Keratinocyte (primary cell): ENCODE measurements at regions not wholly inside any gene's neighbourhood (a gene's known extent, or its start where the extent isn't known, plus 50 kb on each side); places are given as distances from the start of the nearest gene placed in this dataset.

Source experiments
- DNase-seq: peaks from one replicate; pipeline ENCODE4 v3.0.0-alpha.2; 2011; ENCODE audit warnings: low read depth, missing footprints, low spot score
- FAIRE-seq: peaks from 2 replicates; lab custom pipeline; 2011; peaks lifted over from hg19 to GRCh38; lab: Jason Lieb, UNC
- H2AFZ ChIP-seq: 2 replicates; pipeline ENCODE4 v1.6.0; 2012; ENCODE audit warnings: low read length, control low read depth, inconsistent platforms; ENCODE audit not compliant: control insufficient read depth
- H3K27ac ChIP-seq: 2 replicates; pipeline ENCODE4 v1.5.1; 2011; ENCODE audit warnings: low read length; ENCODE audit not compliant: control insufficient read depth, insufficient read depth
- H3K27me3 ChIP-seq: 3 replicates; pipeline ENCODE4 v1.6.0; 2011; ENCODE audit warnings: low read length; ENCODE audit not compliant: control insufficient read depth, insufficient read depth; ENCODE audit errors: extremely low read depth
- H3K36me3 ChIP-seq, 2 experiments: 2 replicates in 1 of 2; 3 replicates in 1 of 2; pipeline ENCODE4 v1.5.1; 2011; ENCODE audit warnings: low read length in 2 of 2, mild to moderate bottlenecking in 1 of 2; ENCODE audit not compliant: control insufficient read depth in 2 of 2, insufficient read depth in 2 of 2; ENCODE audit errors: extremely low read depth in 1 of 2
- H3K4me1 ChIP-seq: 3 replicates; pipeline ENCODE4 v1.5.1; 2011; ENCODE audit warnings: low read length; ENCODE audit not compliant: control insufficient read depth, insufficient read depth; ENCODE audit errors: extremely low read depth
- H3K4me2 ChIP-seq: 3 replicates; pipeline ENCODE4 v1.6.0; 2011; ENCODE audit warnings: low read depth, low read length; ENCODE audit not compliant: control insufficient read depth, insufficient read depth; ENCODE audit errors: extremely low read depth
- H3K4me3 ChIP-seq, 3 experiments: fragments of 200-600 bp in 1 of 3; sonication (generic) in 1 of 3; 2 replicates in 2 of 3; 3 replicates in 1 of 3; pipeline ENCODE4 v1.5.1; 2011 to 2016; ENCODE audit warnings: low read length in 3 of 3, mild to moderate bottlenecking in 3 of 3, control low read depth in 2 of 3, inconsistent platforms in 1 of 3, low read depth in 1 of 3, mixed read lengths in 1 of 3, mixed run types in 1 of 3, moderate library complexity in 1 of 3; ENCODE audit not compliant: control insufficient read depth in 2 of 3, insufficient read depth in 2 of 3; ENCODE audit errors: extremely low read depth in 1 of 3
- H3K79me2 ChIP-seq: 2 replicates; pipeline ENCODE4 v1.6.0; 2012; ENCODE audit warnings: low read length; ENCODE audit not compliant: control insufficient read depth, insufficient read depth
- H3K9ac ChIP-seq: 3 replicates; pipeline ENCODE4 v1.6.0; 2011; ENCODE audit warnings: low read length; ENCODE audit not compliant: control insufficient read depth, insufficient read depth; ENCODE audit errors: extremely low read depth
- H3K9me1 ChIP-seq: 3 replicates; pipeline ENCODE4 v1.6.0; 2011; ENCODE audit warnings: low read length; ENCODE audit not compliant: control insufficient read depth, insufficient read depth; ENCODE audit errors: extremely low read depth
- H3K9me3 ChIP-seq: 2 replicates; pipeline ENCODE4 v1.5.1; 2012; ENCODE audit warnings: low read depth, low read length; ENCODE audit not compliant: control insufficient read depth
- H4K20me1 ChIP-seq: 3 replicates; pipeline ENCODE4 v1.6.0; 2011; ENCODE audit warnings: low read length; ENCODE audit not compliant: control insufficient read depth, insufficient read depth; ENCODE audit errors: extremely low read depth
- EZH2 ChIP-seq: IDR thresholded peaks from one replicate; pipeline ENCODE4 v1.6.1; 2012; ENCODE audit warnings: inconsistent platforms, mild to moderate bottlenecking, low read length, moderate library complexity
- dilution Hi-C: fragments of 300-500 bp; cut with MboI; formaldehyde crosslinking; loops from one replicate; pipeline ENCODE4 v1.7.0; 2020; ENCODE audit warnings: low sequenced_read_pairs; ENCODE audit not compliant: extremely low pct_ligation_motif_present
- TF ChIP-seq, protein P1 (sequence below), 3 experiments: IDR thresholded peaks in 1 of 3; conservative IDR thresholded peaks in 1 of 3; optimal IDR thresholded peaks in 1 of 3; 2 replicates in 2 of 3; 3 replicates in 1 of 3; pipeline versions ENCODE3 to v1.5.1; 2011; ENCODE audit warnings: low read length in 3 of 3, mild to moderate bottlenecking in 3 of 3, moderate library complexity in 2 of 3, control low read depth in 1 of 3, inconsistent platforms in 1 of 3; ENCODE audit not compliant: insufficient read depth in 2 of 3; ENCODE audit errors: extremely low read depth in 1 of 3

- Histone ChIP-seq H3K4me2 (no peak overlapping the region), H3K79me2 (no peaks in the 10 kb centered on the region), H3K9me1 (no peaks in the 10 kb centered on the region), H3K9ac (no peak overlapping the region), H3K9me3 (no peaks in the 10 kb centered on the region), H3K4me1 (no peaks in the 10 kb centered on the region), H2AFZ (no peak overlapping the region), H3K36me3 (no peaks in the 10 kb centered on the region), H4K20me1 (no peaks in the 10 kb centered on the region), H3K27ac (no peak overlapping the region), H3K4me3 (no peak overlapping the region), H3K27me3 (no peaks in the 10 kb centered on the region)
- dilution Hi-C loops: no loop called here
- TF ChIP-seq EZH2: no peak
- TF ChIP-seq, protein P1, sequence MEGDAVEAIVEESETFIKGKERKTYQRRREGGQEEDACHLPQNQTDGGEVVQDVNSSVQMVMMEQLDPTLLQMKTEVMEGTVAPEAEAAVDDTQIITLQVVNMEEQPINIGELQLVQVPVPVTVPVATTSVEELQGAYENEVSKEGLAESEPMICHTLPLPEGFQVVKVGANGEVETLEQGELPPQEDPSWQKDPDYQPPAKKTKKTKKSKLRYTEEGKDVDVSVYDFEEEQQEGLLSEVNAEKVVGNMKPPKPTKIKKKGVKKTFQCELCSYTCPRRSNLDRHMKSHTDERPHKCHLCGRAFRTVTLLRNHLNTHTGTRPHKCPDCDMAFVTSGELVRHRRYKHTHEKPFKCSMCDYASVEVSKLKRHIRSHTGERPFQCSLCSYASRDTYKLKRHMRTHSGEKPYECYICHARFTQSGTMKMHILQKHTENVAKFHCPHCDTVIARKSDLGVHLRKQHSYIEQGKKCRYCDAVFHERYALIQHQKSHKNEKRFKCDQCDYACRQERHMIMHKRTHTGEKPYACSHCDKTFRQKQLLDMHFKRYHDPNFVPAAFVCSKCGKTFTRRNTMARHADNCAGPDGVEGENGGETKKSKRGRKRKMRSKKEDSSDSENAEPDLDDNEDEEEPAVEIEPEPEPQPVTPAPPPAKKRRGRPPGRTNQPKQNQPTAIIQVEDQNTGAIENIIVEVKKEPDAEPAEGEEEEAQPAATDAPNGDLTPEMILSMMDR (optimal IDR thresholded peaks at IDR 0.05 in 1 of 3, IDR thresholded peaks at IDR 0.05 in 1 of 3, conservative IDR thresholded peaks at IDR 0.05 in 1 of 3; ENCODE audit: extremely low read depth in 1 of 3, insufficient read depth in 2 of 3, low read length in 3 of 3): no peak
- DNase-seq (no peak), FAIRE-seq (no peak)
Measured at GRCh38 chr1:104064399-104064798, 314.7 kb downstream of the AMY1C start.

DNA sequence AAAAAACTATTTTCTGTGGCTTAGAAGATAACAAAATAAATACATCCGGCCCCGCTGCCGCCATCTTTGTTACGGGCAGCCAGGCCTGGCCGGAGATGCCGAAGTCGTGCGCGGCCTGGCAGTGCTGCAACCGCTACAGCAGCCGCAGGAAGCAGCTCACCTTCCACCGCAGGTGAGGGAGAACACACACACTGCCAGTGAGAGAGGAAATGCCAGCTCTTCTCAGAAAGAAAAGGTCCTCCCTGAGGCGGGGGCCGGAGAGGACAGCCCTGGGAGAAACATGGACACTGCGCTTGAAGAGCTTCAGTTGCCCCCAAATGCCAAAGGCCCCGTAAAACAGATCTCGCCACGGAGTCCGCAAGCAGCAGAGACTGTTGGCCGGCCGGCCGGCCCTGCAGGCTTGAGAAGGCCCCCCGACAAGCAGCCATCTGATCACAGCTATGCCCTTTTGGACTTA lies 323.2 kb downstream of the AMY1C start:
- H3K79me2 ChIP-seq: no peaks in the 10 kb centered on the region
- H3K27ac ChIP-seq: no peak overlapping the region
- TF ChIP-seq EZH2: no peak
- TF ChIP-seq, protein P1 (optimal IDR thresholded peaks at IDR 0.05 in 1 of 3, IDR thresholded peaks at IDR 0.05 in 1 of 3, conservative IDR thresholded peaks at IDR 0.05 in 1 of 3; ENCODE audit: extremely low read depth in 1 of 3, insufficient read depth in 2 of 3, low read length in 3 of 3): no peak
- H3K4me2 ChIP-seq: no peak overlapping the region
- H3K9ac ChIP-seq: no peak overlapping the region
- no peak overlapping the region for H3K4me3 ChIP-seq
- H2AFZ ChIP-seq: no peak overlapping the region
- no peaks in the 10 kb centered on the region for H4K20me1 ChIP-seq
- FAIRE-seq: no peak
- dilution Hi-C loops: no loop called here
- H3K9me1 ChIP-seq: no peaks in the 10 kb centered on the region
- H3K36me3 ChIP-seq: no peaks in the 10 kb centered on the region
- H3K4me1 ChIP-seq: no peaks in the 10 kb centered on the region
- no peaks in the 10 kb centered on the region for H3K27me3 ChIP-seq
- no peak for DNase-seq
- H3K9me3 ChIP-seq: no peaks in the 10 kb centered on the region
